ENCODE measurements at regions not wholly inside any gene's neighbourhood (a gene's known extent, or its start where the extent isn't known, plus 50 kb on each side); places are given as distances from the start of the nearest gene placed in this dataset.

GRCh38 chrX:64456828-64457227, 61.6 kb upstream of the MTMR8 start:
- no peak for DNase-seq (ENCODE audit: extremely low spot score, unreplicated experiment)
- no peaks in the 10 kb centered on the region for H3K27me3 Mint-ChIP-seq (ENCODE audit: unreplicated experiment)
- H3K9me3 Mint-ChIP-seq (ENCODE audit: unreplicated experiment): peaks cover 54% of the 10 kb centered on the region
- H3K4me1 Mint-ChIP-seq (ENCODE audit: unreplicated experiment): no peaks in the 10 kb centered on the region
- H3K27ac Mint-ChIP-seq (ENCODE audit: unreplicated experiment): no peak overlapping the region
- no peak overlapping the region for H3K4me3 Mint-ChIP-seq (ENCODE audit: unreplicated experiment)
- no peak for TF ChIP-seq CTCF (IDR thresholded peaks at IDR 0.05)
- no peaks in the 10 kb centered on the region for H3K36me3 Mint-ChIP-seq (ENCODE audit: unreplicated experiment)

- Mint-ChIP-seq H3K4me3 (ENCODE audit: unreplicated experiment) (no peak overlapping the region), H3K27me3 (ENCODE audit: unreplicated experiment) (no peaks in the 10 kb centered on the region), H3K9me3 (ENCODE audit: unreplicated experiment) (peaks cover 33% of the 10 kb centered on the region), H3K36me3 (ENCODE audit: unreplicated experiment) (no peaks in the 10 kb centered on the region), H3K27ac (ENCODE audit: unreplicated experiment) (no peak overlapping the region), H3K4me1 (ENCODE audit: unreplicated experiment) (no peaks in the 10 kb centered on the region)
- TF ChIP-seq CTCF (IDR thresholded peaks at IDR 0.05): no peak
- DNase-seq (ENCODE audit: extremely low spot score, unreplicated experiment): no peak
Observed at GRCh38 chrX:64447207-64447606, 52.0 kb upstream of the MTMR8 start.
